HEK293 (cell line): ENCODE measurements at regions not wholly inside any gene's neighbourhood (a gene's known extent, or its start where the extent isn't known, plus 50 kb on each side); places are given as distances from the start of the nearest gene placed in this dataset.

Source experiments
- BCL11B ChIP-seq: fragments of 450-650 bp; formaldehyde crosslinking; IDR thresholded peaks from 2 replicates; pipeline ENCODE4 v1.5.1; 2016; ENCODE audit warnings: low read depth, missing biosample characterization, missing genetic modification characterization
- GLI4 ChIP-seq: fragments of 450-650 bp; formaldehyde crosslinking; IDR thresholded peaks from 2 replicates; pipeline ENCODE4 v1.5.1; 2016; ENCODE audit warnings: missing biosample characterization, missing genetic modification characterization
- IKZF3 ChIP-seq: fragments of 450-650 bp; IDR thresholded peaks from 2 replicates; pipeline ENCODE4 v1.5.0; 2018; ENCODE audit warnings: missing biosample characterization, mild to moderate bottlenecking, missing genetic modification characterization, moderate library complexity
- KLF10 ChIP-seq: fragments of 450-650 bp; IDR thresholded peaks from 2 replicates; pipeline ENCODE4 v1.5.1; 2018; ENCODE audit warnings: missing biosample characterization, mild to moderate bottlenecking, missing genetic modification characterization
- KLF16 ChIP-seq: fragments of 450-650 bp; formaldehyde crosslinking; IDR thresholded peaks from 2 replicates; pipeline ENCODE4 v1.5.1; 2017; ENCODE audit warnings: missing biosample characterization, missing genetic modification characterization
- KLF7 ChIP-seq: fragments of 450-650 bp; formaldehyde crosslinking; IDR thresholded peaks from 2 replicates; pipeline ENCODE4 v1.5.1; 2016; ENCODE audit warnings: missing biosample characterization, missing genetic modification characterization, borderline replicate concordance
- KLF9 ChIP-seq: fragments of 450-650 bp; formaldehyde crosslinking; IDR thresholded peaks from 2 replicates; pipeline ENCODE4 v1.5.1; 2016; ENCODE audit warnings: missing biosample characterization, missing genetic modification characterization, low read depth
- MZF1 ChIP-seq: fragments of 450-650 bp; formaldehyde crosslinking; IDR thresholded peaks from 2 replicates; pipeline ENCODE4 v1.5.1; 2017; ENCODE audit warnings: missing biosample characterization, missing genetic modification characterization, borderline replicate concordance
- PRDM10 ChIP-seq: fragments of 450-650 bp; formaldehyde crosslinking; IDR thresholded peaks from 2 replicates; pipeline ENCODE4 v1.5.1; 2016; ENCODE audit warnings: missing biosample characterization, missing genetic modification characterization
- REPIN1 ChIP-seq: fragments of 450-650 bp; formaldehyde crosslinking; IDR thresholded peaks from 2 replicates; pipeline ENCODE4 v1.5.1; 2017; ENCODE audit warnings: missing biosample characterization, missing genetic modification characterization, low read depth
- REST ChIP-seq: fragments of 450-650 bp; formaldehyde crosslinking; IDR thresholded peaks from 2 replicates; pipeline ENCODE4 v1.5.1; 2016; ENCODE audit warnings: missing biosample characterization, missing genetic modification characterization
- ZBTB11 ChIP-seq: fragments of 450-650 bp; formaldehyde crosslinking; conservative IDR thresholded peaks from 2 replicates; pipeline ENCODE4 v1.5.1; 2016; ENCODE audit warnings: low read depth, missing biosample characterization, missing genetic modification characterization
- ZBTB17 ChIP-seq: fragments of 450-650 bp; formaldehyde crosslinking; IDR thresholded peaks from 2 replicates; pipeline ENCODE4 v1.5.1; 2016; ENCODE audit warnings: missing biosample characterization, missing genetic modification characterization
- ZBTB6 ChIP-seq: fragments of 450-650 bp; formaldehyde crosslinking; IDR thresholded peaks from 2 replicates; pipeline ENCODE4 v1.5.1; 2017; ENCODE audit warnings: missing biosample characterization, missing genetic modification characterization
- ZFP3 ChIP-seq: fragments of 450-650 bp; formaldehyde crosslinking; IDR thresholded peaks from 2 replicates; pipeline ENCODE4 v1.5.1; 2016; ENCODE audit warnings: low read depth, missing biosample characterization, missing genetic modification characterization
- ZFP37 ChIP-seq: fragments of 450-650 bp; formaldehyde crosslinking; IDR thresholded peaks from 2 replicates; pipeline ENCODE4 v1.5.1; 2016; ENCODE audit warnings: missing biosample characterization, missing genetic modification characterization
- ZNF138 ChIP-seq: fragments of 450-650 bp; formaldehyde crosslinking; IDR thresholded peaks from 2 replicates; pipeline ENCODE4 v1.5.1; 2016; ENCODE audit warnings: missing biosample characterization, missing genetic modification characterization, borderline replicate concordance
- ZNF239 ChIP-seq: fragments of 450-650 bp; formaldehyde crosslinking; IDR thresholded peaks from 2 replicates; pipeline ENCODE4 v1.5.1; 2016; ENCODE audit warnings: missing biosample characterization, missing genetic modification characterization
- ZNF350 ChIP-seq: fragments of 450-650 bp; formaldehyde crosslinking; IDR thresholded peaks from 2 replicates; pipeline ENCODE4 v1.5.0; 2017; ENCODE audit warnings: missing biosample characterization, mild to moderate bottlenecking, missing genetic modification characterization
- ZNF391 ChIP-seq: fragments of 450-650 bp; formaldehyde crosslinking; IDR thresholded peaks from 2 replicates; pipeline ENCODE4 v1.5.1; 2016; ENCODE audit warnings: low read depth, missing biosample characterization, missing genetic modification characterization, borderline replicate concordance
- ZNF48 ChIP-seq: fragments of 450-650 bp; formaldehyde crosslinking; IDR thresholded peaks from 2 replicates; pipeline ENCODE4 v1.5.1; 2016; ENCODE audit warnings: missing biosample characterization, missing genetic modification characterization
- ZNF580 ChIP-seq: fragments of 450-650 bp; formaldehyde crosslinking; IDR thresholded peaks from 2 replicates; pipeline ENCODE4 v1.5.1; 2016; ENCODE audit warnings: missing biosample characterization, missing genetic modification characterization
- ZNF600 ChIP-seq: fragments of 450-650 bp; formaldehyde crosslinking; IDR thresholded peaks from 2 replicates; pipeline ENCODE4 v1.5.1; 2016; ENCODE audit warnings: missing biosample characterization, missing genetic modification characterization
- ZNF621 ChIP-seq: fragments of 450-650 bp; formaldehyde crosslinking; IDR thresholded peaks from 2 replicates; pipeline ENCODE4 v1.5.1; 2017; ENCODE audit warnings: missing biosample characterization, missing genetic modification characterization
- ZNF639 ChIP-seq: fragments of 450-650 bp; formaldehyde crosslinking; IDR thresholded peaks from 2 replicates; pipeline ENCODE4 v1.5.1; 2016; ENCODE audit warnings: missing biosample characterization, missing genetic modification characterization

GRCh38 chr6:26204332-26205160, 117.3 kb downstream of the HFE start (continued):
- TF ChIP-seq ZNF138 (tag by site-specific recombination) (no peak), IKZF3 (peak; percentile 83), ZNF239 (tag by site-specific recombination) (peak; percentile 29; the same call in 1 of the 2 replicates), ZNF621 (no peak), ZBTB6 (no peak), ZNF639 (tag by site-specific recombination) (peak; percentile 82), KLF16 (tag by site-specific recombination) (no peak), ZNF391 (peak; percentile 72), GLI4 (peak; percentile 78; the same call in 1 of the 2 replicates), ZFP37 (tag by site-specific recombination) (peak; percentile 78), KLF7 (tag by site-specific recombination) (0 out of 2 replicates have a peak, but pooled peaks have one; percentile 47), ZNF48 (tag by site-specific recombination) (no peak), ZBTB17 (tag by site-specific recombination) (peak; percentile 95), PRDM10 (tag by site-specific recombination) (peak; percentile 59; the same call in 1 of the 2 replicates), BCL11B (tag by site-specific recombination) (peak; percentile 41; the same call in 1 of the 2 replicates), REST (tag by site-specific recombination) (no peak), ZNF350 (tag by site-specific recombination) (no peak), ZBTB11 (tag by site-specific recombination) (no peak; the same call in none of the 2 replicates), REPIN1 (tag by site-specific recombination) (no peak), MZF1 (tag by site-specific recombination) (no peak; the same call in 1 of the 2 replicates), ZNF600 (0 out of 2 replicates have a peak, but pooled peaks have one; percentile 38), KLF10 (tag by site-specific recombination) (peak; percentile 66), ZFP3 (tag by site-specific recombination) (peak; percentile 30; the same call in 1 of the 2 replicates), ZNF580 (tag by site-specific recombination) (peak; percentile 97), KLF9 (tag by site-specific recombination) (peak; percentile 62; the same call in 1 of the 2 replicates)
